ENCODE measurements at regions not wholly inside any gene's neighbourhood (a gene's known extent, or its start where the extent isn't known, plus 50 kb on each side); places are given as distances from the start of the nearest gene placed in this dataset.
"Not testable (repeated sequence)": the region's sequence is repeated elsewhere in the genome, so short reads cannot be mapped to it uniquely, and the experiment has no call there.

DNA sequence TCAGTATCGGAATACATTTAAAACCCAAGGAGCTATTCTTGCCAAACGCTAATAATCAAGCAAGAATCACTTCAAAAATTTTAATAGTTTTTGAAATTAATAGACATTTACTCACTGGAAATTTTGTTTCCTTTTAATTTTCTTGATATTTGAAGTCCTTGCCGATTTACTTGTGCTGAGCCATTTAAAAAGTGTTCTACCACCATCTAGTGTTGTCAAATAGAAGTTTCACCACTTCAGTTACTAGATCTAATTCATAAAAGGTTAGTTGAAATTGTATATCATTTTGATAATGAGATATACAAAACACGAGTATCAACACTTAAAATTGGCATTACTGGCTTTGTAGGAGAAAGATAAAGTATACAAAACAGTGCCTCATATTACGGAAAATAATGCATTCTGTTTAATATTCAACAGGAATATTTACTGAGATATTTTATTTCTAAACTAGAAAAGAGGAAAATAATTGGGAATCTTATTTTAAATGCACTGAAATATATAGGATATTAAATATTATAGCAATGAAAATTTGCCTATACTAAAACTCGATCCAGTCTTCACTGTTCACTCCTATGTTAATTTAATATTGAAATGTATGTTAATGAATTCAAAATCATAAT is 664.8 kb upstream of the SEMA3D start:
- DNase-seq = no peak

DNA sequence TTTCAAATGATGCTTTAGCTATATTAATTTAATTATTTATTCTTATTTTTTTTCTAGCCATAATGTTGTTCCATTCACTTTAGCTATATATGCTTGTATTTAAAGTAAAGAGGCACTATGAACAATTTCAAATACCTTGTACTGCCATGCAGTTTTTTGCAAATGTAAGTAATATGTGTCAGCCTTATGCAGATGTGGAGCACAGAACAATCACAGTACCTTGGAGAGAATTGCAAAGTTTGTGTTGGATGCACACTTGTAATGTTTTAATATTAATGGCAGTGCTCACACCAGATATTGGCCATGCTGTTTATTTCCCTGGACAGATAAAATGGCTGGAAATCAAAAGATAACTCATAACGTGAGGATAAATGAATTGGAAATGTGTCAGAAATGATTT is 663.5 kb upstream of the SEMA3D start:
- no peak for DNase-seq

DNA sequence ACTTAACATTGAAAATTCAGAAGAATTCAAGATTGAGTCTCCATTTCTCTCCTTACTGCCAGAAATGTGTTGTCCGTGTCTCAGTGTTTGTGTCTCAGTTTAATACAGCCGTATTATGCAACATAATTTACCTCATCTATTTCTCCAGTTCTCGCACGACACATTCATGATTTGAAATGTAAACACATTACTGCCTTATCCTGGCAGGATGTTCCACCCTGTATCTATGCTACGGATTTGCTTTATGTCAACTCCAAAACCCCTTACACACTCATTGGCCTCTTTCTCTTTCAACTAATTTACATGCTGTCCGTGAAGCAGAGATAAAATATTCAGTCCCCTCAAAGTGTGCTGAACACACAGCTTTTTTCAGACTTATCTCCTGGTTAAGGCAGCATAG is 653.7 kb upstream of the SEMA3D start:
- no peak for DNase-seq

GRCh38 chr7:85833066-85833465 is 646.2 kb upstream of the SEMA3D start:
- DNase-seq = no peak

- DNase-seq = no peak
These were observed 644.1 kb upstream of the SEMA3D start for GRCh38 chr7:85830982-85831381.

DNA sequence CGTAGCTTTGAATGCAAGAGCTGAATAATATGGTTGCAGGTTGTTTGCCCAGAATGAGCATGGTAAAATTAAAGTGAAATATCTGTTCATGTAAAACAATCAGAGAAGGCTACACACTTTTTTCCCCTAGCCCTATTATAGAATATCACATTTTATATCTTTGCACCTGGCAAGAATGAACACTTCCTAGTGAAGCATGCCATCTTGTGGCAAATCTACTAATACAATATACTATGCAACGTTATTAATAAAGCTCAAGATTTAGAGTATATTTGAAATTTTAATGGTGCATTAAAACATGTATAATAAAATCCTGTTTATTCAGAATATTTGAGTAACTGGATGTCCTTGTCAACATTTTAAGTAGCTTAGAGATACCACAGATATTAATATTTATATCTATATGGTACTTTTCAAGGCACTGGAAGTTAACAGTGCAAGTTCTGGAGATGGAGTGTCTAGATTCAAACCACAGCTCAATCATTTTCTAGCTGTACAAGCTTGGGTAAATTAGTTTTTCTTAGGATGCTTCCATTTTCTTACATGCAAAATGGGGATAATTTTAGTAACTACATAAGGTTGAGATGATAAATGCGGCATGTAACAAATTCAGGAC is 643.1 kb upstream of the SEMA3D start:
- DNase-seq = no peak

DNA sequence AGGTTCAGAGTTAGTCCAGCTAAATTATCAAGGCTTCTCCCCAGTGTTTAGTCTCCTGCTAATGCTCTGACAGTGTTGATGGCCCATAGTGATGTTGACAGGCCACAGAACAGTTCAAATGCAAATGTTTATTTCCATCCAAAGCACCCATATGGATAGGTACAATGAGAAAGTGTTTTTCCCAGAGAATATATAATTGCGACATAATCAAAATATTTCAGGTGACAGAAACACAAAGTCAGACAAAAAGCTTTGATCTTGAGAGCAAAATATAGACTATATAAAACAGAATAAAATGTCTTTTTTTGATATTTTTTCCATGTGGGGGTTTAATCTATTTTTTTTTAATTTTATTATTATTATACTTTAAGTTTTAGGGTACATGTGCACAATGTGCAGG is 642.3 kb upstream of the SEMA3D start:
- no peak for DNase-seq

- no peak for DNase-seq
These were observed 641.8 kb upstream of the SEMA3D start for GRCh38 chr7:85828614-85829013.

- DNase-seq = no peak
These were observed 636.7 kb upstream of the SEMA3D start for GRCh38 chr7:85823396-85824080.

DNA sequence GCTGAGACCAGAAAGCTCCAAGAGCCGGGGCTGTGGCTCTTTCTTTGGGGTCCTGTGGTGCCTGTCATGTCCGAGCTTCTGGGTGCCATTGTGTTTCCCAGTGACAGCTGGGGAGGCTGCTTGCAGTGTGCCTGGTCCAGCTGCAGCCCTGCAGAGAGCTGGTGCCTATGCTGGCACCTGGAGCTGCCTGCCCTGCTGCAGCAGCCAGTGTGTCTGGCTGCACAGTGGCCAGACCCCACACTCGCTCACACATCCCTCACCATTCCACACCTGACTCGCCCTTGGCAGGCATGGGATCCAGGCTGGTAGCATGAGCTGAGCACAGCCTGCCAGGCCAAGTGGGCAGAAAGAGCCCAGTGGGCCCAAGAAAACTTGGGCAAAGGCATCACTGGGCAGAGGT is 635.1 kb upstream of the SEMA3D start:
- no peak for DNase-seq

DNA sequence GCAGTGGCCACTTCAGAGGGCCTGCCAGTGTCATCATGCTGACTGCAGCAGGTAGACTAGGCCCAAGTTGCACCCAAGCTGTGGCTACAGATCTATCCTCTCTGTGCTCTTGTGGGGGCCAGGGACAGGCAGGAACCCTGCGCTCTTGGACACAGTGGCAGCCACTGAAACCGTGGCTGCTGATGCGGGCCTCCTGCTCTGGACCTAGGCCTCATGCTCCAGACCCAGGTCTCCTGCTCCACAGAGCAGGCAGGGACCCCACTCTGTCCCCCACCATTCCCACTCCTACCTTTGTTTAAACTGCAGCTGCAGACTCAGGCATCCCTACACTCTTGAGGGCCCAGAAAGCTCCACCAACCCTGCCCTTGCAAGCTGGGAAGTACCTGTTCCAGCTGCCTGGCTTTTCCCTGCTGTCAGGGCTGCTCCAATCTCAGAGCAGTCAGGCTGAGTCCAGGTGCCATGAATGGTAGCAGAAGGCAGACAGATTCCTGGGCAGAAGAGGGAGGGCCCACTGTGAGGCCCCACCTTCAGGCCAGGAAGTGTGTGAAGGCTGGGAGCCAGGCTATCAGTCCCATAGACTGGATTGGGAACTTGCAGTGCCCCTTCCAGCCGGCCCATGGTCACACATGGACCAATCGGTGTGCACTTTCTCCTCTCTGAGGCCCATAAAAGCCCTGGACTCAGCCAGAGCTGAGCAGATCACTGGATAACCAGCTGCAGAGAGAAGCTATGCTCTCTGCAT is 634.0 kb upstream of the SEMA3D start:
- no peak for DNase-seq

DNA sequence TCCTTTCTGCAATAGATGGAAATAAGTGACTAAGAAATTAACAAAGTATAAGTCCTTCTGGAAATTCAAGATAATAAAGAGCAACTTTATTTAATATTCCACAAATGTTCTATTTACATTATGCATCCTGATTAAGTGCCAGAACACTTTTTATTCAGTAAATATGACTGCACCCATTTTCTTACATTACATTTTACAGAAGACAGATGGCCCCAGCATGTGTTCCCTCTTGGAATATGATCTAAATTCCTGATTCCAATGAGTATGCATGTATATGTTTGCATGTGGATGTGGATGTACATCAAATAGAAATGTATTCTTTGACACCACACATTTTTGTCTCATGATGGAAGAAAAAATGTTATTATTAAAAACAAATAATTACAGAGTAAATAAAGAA is 628.7 kb upstream of the SEMA3D start:
- no peak for DNase-seq

DNA sequence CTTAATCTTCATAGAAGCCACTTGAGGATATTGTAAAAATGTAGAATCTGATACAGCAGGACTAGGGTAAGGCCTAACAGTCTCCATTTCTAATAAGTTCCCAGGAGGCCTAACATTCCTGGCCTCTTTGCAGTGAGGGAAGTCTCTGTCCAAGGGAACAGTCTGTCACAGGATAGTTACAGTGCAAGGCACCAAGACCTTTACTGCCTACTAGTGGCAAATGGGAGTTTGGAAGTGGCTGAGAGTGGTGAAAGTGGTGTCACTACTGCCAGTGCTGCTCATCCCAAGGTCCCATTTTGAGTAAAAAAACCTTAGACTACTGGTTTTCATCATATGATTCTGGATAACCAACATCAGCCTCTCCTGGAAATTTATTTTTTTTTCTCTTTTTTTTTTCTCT is 619.5 kb upstream of the SEMA3D start:
- DNase-seq = no peak

- DNase-seq = no peak
These were observed 618.8 kb upstream of the SEMA3D start for GRCh38 chr7:85805656-85806055.

GRCh38 chr7:85805249-85805648 is 618.4 kb upstream of the SEMA3D start:
- DNase-seq = no peak

DNA sequence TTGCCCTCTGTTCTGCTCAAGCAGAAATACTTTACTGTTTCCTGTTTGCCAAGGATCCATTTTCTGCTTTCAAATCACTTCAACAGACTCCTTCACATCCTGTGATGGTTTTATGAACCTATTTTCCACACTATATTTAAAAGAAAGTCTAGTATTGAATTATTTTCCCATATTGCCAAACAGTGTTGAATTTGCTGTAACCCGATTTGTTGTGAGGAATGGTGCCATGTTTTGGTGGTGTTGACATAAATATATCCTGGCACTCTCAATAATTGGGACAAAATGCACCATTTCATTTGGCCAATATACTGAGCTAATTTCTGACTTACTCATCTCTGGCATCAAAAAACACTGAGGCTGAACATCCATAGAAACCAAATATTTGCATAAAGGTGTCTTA is 615.4 kb upstream of the SEMA3D start:
- DNase-seq = no peak

DNA sequence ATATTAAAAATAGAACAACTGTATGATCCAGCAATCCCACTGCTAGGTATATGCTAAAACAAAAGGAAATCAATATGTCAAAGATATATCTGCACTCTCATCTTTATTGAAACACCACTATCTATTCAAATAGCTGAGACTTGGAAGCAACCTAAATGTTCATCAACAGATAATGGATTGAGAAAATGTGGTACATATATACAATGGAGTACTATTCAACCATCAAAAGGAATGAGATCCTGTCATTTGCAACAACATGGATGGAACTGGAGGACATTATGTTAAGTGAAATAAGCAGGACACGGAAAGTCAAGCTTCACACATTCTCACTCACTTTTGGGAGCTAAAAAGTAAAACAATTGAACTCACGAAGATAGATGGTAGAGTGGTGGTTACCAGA is 610.1 kb upstream of the SEMA3D start:
- no peak for DNase-seq

GRCh38 chr7:85791098-85791497 is 604.2 kb upstream of the SEMA3D start:
- not testable (repeated sequence) for DNase-seq

DNA sequence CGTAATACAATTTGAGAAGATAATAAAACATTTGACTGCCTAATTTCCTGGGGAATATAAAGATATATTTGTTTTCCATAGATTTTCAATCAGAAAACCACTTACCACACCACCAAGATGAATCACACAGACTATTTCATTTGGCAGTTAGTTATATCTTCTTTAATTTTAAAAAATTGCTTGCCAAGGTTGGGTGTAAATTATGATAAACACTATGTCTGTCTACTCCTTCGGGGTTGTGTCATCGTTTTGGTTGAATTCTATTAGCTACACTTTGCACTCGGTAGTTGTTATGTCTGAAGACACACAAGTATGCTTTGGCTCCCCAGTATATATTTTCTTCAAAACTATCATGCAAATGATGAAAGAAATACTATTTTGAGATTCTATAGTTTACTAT is 594.8 kb upstream of the SEMA3D start:
- DNase-seq = no peak

GRCh38 chr7:85776691-85777345 is 590.0 kb upstream of the SEMA3D start:
- DNase-seq = no peak

DNA sequence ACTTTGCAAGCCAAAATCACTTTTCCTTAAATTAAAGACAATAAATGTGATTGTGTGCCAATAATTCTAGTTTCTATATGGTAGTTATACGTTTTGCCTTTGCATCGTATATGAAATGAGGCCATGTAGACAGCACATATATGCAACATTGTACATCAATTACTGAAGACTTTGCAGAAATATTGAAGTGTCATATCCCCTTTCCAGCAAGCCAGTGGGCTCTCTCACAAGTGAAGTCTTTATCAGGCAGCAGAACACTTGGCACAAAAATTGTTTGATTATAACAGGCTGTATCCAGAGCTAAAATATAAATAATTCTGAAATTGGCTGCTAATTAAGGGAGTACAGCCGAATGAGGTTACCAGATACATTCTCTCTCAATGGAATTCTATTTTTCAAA is 588.6 kb upstream of the SEMA3D start:
- DNase-seq = no peak

- no peak for DNase-seq
These were observed 588.1 kb upstream of the SEMA3D start for GRCh38 chr7:85774986-85775385.

GRCh38 chr7:85773116-85773728 is 586.4 kb upstream of the SEMA3D start:
- DNase-seq = no peak

Measured in activated gamma-delta T cell treated with Interleukin-2 at 50 U/mL for 16 hours (primary cell).